ENCODE measurements at regions not wholly inside any gene's neighbourhood (a gene's known extent, or its start where the extent isn't known, plus 50 kb on each side); places are given as distances from the start of the nearest gene placed in this dataset.

DNA sequence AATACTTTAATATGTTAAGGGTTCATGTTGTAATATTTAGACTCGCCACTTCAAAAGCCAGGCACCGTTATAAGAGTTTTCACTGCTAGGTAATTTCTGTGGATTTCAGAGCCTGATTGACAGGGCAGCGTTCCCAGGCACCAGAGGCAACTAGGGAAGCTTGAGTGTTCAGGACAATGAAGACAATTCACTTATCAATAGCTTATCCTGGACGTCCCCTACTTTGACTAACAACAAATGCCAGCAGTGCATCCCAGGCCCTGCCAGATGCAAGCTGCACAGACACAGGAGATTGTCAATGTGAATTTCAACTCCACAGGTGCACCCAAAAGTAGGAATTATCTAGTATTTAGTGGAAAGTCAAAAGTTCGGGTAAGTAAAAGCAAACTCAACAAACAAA lies 179.3 kb upstream of the GYPC start:
- TF ChIP-seq BHLHE40 (IDR thresholded peaks at IDR 0.05; ENCODE audit: borderline replicate concordance in 1 of 2, low read depth in 2 of 2, low read length in 1 of 2) (no peak), FOXM1 (IDR thresholded peaks at IDR 0.05; ENCODE audit: low read depth, low read length) (no peak), EZH2 (IDR thresholded peaks at IDR 0.05; ENCODE audit: borderline replicate concordance, control insufficient read depth, low read depth, low read length) (no peak), LARP7 (IDR thresholded peaks at IDR 0.05) (no peak), HDAC2 (IDR thresholded peaks at IDR 0.05) (no peak), JUND (IDR thresholded peaks at IDR 0.05; ENCODE audit: low read depth, low read length) (no peak), FOS (IDR thresholded peaks at IDR 0.05; ENCODE audit: borderline replicate concordance, extremely low read depth, insufficient read length) (no peak), ELK1 (IDR thresholded peaks at IDR 0.05; ENCODE audit: low read depth, low read length) (no peak), SMC3 (IDR thresholded peaks at IDR 0.05; ENCODE audit: borderline replicate concordance, low read length) (no peak)
- TF ChIP-seq, protein P1, sequence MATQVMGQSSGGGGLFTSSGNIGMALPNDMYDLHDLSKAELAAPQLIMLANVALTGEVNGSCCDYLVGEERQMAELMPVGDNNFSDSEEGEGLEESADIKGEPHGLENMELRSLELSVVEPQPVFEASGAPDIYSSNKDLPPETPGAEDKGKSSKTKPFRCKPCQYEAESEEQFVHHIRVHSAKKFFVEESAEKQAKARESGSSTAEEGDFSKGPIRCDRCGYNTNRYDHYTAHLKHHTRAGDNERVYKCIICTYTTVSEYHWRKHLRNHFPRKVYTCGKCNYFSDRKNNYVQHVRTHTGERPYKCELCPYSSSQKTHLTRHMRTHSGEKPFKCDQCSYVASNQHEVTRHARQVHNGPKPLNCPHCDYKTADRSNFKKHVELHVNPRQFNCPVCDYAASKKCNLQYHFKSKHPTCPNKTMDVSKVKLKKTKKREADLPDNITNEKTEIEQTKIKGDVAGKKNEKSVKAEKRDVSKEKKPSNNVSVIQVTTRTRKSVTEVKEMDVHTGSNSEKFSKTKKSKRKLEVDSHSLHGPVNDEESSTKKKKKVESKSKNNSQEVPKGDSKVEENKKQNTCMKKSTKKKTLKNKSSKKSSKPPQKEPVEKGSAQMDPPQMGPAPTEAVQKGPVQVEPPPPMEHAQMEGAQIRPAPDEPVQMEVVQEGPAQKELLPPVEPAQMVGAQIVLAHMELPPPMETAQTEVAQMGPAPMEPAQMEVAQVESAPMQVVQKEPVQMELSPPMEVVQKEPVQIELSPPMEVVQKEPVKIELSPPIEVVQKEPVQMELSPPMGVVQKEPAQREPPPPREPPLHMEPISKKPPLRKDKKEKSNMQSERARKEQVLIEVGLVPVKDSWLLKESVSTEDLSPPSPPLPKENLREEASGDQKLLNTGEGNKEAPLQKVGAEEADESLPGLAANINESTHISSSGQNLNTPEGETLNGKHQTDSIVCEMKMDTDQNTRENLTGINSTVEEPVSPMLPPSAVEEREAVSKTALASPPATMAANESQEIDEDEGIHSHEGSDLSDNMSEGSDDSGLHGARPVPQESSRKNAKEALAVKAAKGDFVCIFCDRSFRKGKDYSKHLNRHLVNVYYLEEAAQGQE (IDR thresholded peaks at IDR 0.05; ENCODE audit: low read depth, low read length), result no peak
- TF ChIP-seq, protein P2, sequence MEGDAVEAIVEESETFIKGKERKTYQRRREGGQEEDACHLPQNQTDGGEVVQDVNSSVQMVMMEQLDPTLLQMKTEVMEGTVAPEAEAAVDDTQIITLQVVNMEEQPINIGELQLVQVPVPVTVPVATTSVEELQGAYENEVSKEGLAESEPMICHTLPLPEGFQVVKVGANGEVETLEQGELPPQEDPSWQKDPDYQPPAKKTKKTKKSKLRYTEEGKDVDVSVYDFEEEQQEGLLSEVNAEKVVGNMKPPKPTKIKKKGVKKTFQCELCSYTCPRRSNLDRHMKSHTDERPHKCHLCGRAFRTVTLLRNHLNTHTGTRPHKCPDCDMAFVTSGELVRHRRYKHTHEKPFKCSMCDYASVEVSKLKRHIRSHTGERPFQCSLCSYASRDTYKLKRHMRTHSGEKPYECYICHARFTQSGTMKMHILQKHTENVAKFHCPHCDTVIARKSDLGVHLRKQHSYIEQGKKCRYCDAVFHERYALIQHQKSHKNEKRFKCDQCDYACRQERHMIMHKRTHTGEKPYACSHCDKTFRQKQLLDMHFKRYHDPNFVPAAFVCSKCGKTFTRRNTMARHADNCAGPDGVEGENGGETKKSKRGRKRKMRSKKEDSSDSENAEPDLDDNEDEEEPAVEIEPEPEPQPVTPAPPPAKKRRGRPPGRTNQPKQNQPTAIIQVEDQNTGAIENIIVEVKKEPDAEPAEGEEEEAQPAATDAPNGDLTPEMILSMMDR (IDR thresholded peaks at IDR 0.05 in 2 of 3, conservative IDR thresholded peaks at IDR 0.05 in 1 of 3; ENCODE audit: control insufficient read depth in 2 of 3, extremely low read depth in 1 of 3, insufficient read depth in 1 of 3, low read depth in 3 of 3, low read length in 3 of 3), result no peak

Data from GM12878 (cell line).